Ectodermal cell (in vitro differentiated cells): ENCODE measurements at regions not wholly inside any gene's neighbourhood (a gene's known extent, or its start where the extent isn't known, plus 50 kb on each side); places are given as distances from the start of the nearest gene placed in this dataset.

ENCODE experiments used
- H3K27ac ChIP-seq: 2 replicates; pipeline ENCODE4 v1.7.0; 2013; ENCODE audit warnings: mild to moderate bottlenecking, low read depth, low read length; ENCODE audit not compliant: insufficient read depth, poor library complexity, severe bottlenecking
- H3K27me3 ChIP-seq: 2 replicates; pipeline ENCODE4 v1.7.0; 2013; ENCODE audit warnings: mild to moderate bottlenecking, low read length; ENCODE audit not compliant: insufficient read depth, control insufficient read depth, poor library complexity, severe bottlenecking
- H3K36me3 ChIP-seq: one replicate; pipeline ENCODE4 v1.7.0; 2013; ENCODE audit warnings: low read length; ENCODE audit not compliant: control insufficient read depth, insufficient read depth
- H3K4me1 ChIP-seq: one replicate; pipeline ENCODE4 v1.7.0; 2013; ENCODE audit warnings: low read length; ENCODE audit not compliant: control insufficient read depth, insufficient read depth
- H3K4me3 ChIP-seq: 2 replicates; pipeline ENCODE4 v1.7.0; 2013; ENCODE audit warnings: low read depth, low read length, control low read depth; ENCODE audit not compliant: insufficient read depth
- H3K9me3 ChIP-seq: 2 replicates; pipeline ENCODE4 v1.7.0; 2013; ENCODE audit warnings: mild to moderate bottlenecking, low read length, moderate library complexity; ENCODE audit not compliant: control insufficient read depth
- WGBS, 2 experiments: methylation state at CpG; one replicate each; pipeline ENCODE4 v1.1.7; 2013; ENCODE audit warnings: missing lambda C conversion rate in 2 of 2; 5-methylcytosine and 5-hydroxymethylcytosine counted together

DNA sequence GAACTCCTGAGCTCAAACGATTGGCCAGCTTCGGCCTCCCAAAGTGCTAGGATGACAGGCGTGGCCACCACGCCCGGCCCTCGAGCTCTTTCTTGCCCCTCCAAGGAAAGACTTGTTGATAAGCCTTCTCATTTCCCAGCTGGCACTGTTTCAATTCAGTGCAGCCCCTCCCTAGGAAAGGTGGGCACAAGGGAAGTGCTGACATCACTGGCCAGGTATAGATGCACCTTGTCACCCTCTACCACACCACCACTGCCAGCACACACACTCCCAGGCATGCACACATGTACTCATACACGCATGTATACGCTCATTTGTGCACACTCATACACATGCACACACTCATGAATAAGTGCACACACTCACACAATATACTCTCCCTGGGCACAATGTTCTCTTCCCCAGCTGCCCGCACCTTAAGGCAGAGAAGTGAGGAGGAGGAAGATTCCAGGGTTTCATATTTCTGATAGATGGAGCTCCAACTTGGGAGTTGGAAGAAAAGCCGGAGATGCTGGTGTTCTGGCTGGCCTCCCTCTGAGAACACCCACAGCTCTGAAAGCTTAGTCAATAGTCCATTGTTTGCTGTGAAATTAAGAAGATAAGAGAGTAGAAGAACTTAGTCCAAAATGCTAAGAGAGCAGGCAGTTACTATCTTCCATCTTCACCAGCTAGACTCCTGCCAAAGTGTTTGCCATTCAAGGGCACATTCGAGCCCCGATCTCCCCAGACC is 196.7 kb downstream of the FOXO1 start:
- WGBS, 2 experiments: 90 to 94% methylated on average over 12 of the region's 12 CpGs
- peaks cover 4% of the 10 kb centered on the region for H3K4me1 ChIP-seq
- no peak overlapping the region for H3K4me3 ChIP-seq
- no peaks in the 10 kb centered on the region for H3K27me3 ChIP-seq
- H3K36me3 ChIP-seq: no peaks in the 10 kb centered on the region
- H3K9me3 ChIP-seq: no peaks in the 10 kb centered on the region
- H3K27ac ChIP-seq: no peak overlapping the region

DNA sequence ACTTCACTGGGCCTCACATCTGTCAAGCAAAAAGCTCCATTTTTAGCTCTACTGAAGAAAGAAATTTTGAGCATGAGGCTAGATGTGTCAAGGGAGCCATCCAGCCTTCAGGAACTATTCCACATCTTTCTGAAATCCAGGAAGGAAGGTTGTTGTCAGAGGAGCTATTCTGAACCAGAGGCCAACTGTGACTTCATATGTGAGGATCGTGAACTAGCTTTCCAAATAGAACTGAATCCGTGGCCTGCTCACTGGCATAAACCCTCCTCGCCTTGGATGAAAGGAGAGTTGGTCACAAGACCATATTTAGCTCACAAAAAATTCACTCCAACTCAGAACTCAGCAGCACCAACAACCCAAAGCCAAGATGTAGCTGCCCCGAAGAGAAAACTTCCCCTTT is 195.8 kb downstream of the FOXO1 start:
- 91 to 92% methylated on average over 4 of the region's 4 CpGs for WGBS, 2 experiments

DNA sequence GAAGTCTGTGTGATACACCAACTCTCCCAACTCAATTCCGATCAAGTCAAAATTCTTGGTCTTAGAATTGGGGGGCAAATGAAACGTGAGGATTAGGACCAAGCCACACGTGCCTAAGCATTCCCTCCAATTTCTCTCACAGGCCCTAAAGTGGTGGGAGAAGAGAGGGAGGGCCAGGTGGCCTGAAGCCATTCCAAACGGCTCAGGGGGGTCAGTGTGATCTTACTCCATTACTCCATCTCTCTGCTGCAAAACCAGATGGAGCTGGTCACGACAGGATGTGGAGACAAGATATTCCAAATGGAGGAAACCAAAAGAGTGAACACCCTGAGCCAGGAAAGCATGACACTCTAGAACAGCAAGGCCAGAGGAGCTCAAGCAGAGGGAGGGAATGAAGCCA is 195.4 kb downstream of the FOXO1 start:
- H3K4me1 ChIP-seq: peaks cover 4% of the 10 kb centered on the region
- no peaks in the 10 kb centered on the region for H3K36me3 ChIP-seq
- H3K9me3 ChIP-seq: no peaks in the 10 kb centered on the region
- WGBS, 2 experiments: 95 to 100% methylated on average over 5 of the region's 5 CpGs
- H3K27me3 ChIP-seq: no peaks in the 10 kb centered on the region
- no peak overlapping the region for H3K4me3 ChIP-seq
- no peak overlapping the region for H3K27ac ChIP-seq

More for the DNA sequence above, 195.8 kb downstream of the FOXO1 start:
- no peak overlapping the region for H3K4me3 ChIP-seq
- no peaks in the 10 kb centered on the region for H3K36me3 ChIP-seq
- no peaks in the 10 kb centered on the region for H3K27me3 ChIP-seq
- H3K27ac ChIP-seq: no peak overlapping the region
- H3K4me1 ChIP-seq: peaks cover 4% of the 10 kb centered on the region
- no peaks in the 10 kb centered on the region for H3K9me3 ChIP-seq

DNA sequence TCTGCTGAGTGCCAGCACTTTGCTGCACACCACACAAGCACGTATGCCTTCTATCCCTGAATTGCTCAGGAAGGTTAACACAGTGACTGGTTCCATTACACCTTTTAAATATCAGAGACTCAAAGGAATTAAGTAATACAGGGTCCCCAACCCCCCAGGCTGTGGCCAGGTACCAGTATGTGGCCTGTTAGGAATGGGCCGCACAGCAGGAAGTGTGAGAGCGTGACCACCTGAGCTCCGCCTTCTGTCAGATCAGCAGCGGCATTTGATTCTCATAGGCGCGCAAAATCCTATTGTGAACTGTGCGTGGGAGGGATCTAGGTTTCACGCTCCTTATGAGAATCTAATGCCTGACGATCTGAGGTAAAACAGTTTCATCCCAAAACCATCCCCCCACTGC is 194.5 kb downstream of the FOXO1 start:
- no peak overlapping the region for H3K4me3 ChIP-seq
- WGBS, 2 experiments: 93 to 96% methylated on average over 10 of the region's 10 CpGs
- H3K27me3 ChIP-seq: no peaks in the 10 kb centered on the region
- H3K27ac ChIP-seq: no peak overlapping the region
- peaks cover 4% of the 10 kb centered on the region for H3K4me1 ChIP-seq
- H3K36me3 ChIP-seq: no peaks in the 10 kb centered on the region
- no peaks in the 10 kb centered on the region for H3K9me3 ChIP-seq

DNA sequence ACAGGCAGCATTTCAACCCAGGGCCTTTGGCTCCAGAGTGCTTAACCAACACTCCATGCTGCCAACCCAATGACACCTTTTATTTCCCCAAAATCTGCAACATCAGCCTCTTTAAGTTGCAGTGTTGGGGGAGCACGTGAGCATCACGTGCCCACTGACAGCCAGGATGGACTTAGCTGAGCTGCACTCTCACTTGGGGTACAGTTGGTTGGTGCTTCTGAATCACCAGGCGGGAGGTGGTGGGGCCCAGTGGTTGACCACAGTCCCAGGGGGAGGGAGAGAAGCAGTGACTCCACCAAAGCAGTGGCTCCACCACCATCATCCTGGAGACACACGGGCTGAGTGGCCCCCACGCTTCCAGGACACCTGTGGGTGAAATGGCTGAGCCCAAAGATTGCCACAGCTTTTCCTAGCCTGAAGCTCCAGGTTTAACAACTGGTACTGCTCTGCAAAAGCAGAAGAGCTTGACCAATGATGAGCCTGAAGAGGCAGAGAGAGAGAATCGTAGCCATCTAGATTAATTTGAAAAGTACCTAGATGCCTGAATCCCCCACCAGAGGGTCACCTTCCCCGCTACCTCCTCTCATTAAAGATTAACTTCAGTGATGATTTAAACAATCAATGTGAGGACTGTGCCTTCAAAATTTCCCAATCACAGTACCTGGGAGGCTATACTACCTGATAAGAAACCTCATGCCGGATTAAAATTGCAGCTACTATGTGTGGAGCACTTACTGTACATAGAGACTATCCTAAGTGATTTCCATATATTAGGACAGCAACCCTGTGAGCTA is 193.8 kb downstream of the FOXO1 start:
- no peaks in the 10 kb centered on the region for H3K36me3 ChIP-seq
- 80 to 84% methylated on average over 8 of the region's 8 CpGs for WGBS, 2 experiments
- H3K4me1 ChIP-seq: peaks cover 4% of the 10 kb centered on the region
- no peaks in the 10 kb centered on the region for H3K9me3 ChIP-seq
- H3K27ac ChIP-seq: no peak overlapping the region
- H3K4me3 ChIP-seq: no peak overlapping the region
- no peaks in the 10 kb centered on the region for H3K27me3 ChIP-seq

DNA sequence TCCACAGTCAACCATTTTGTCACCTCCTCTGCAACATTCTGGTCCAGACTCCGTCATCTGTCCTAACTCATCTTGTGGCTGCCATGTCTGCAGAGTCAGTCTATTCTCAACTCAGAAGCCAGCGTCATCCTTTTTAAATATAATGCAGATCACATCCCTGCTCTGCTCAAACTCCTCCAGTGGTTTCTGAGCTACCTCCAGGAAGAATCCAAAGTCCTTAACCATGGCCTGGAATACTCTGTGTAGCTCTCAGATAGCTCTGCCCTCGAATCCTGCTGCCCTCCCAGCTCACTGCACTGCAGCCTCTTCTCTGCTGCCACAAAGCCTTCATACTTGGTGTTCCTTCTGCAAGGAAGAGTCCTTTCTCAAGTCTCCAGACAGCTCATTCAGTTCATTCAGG is 190.8 kb downstream of the FOXO1 start:
- 89 to 93% methylated on average over 3 of the region's 3 CpGs for WGBS, 2 experiments

DNA sequence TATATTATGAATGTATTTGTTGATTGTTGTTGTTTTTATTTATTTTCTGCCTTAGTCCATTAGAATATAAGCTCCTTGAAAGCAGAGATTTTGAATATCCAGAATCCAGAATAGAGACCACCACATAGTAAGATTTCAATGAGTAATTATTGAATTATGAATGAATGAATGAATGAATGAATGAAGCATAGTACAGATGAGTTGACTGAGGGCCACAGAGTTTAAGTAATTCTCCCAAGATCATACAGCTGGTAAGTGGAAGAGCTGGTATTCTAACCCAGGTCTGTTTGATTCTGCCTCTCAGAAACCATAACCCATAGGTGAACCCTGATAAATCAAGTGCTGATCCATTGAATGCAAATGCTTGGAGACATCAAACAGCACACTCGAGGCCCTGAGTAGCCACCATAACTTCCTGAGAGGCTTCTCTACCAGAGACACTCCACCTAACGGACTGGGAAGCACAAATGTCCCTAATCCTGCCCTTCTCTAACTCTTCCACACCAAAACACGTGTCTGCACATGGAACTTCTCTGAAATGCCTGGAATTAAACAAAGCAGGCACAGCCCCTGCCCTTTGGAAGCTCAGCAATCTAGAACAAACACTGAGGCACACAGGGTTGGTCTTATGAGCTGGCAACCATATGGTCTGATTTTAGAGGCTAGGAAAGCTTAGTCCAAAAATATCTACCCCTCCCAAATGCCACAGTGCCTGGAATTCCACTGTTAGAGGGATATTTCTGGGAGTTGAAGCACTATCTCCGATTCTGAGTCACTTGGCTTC is 190.1 kb downstream of the FOXO1 start:
- 87 to 93% methylated on average over 4 of the region's 4 CpGs for WGBS, 2 experiments

More for the DNA sequence above, 190.8 kb downstream of the FOXO1 start:
- H3K9me3 ChIP-seq: no peaks in the 10 kb centered on the region
- no peak overlapping the region for H3K27ac ChIP-seq
- H3K27me3 ChIP-seq: no peaks in the 10 kb centered on the region
- H3K4me1 ChIP-seq: no peaks in the 10 kb centered on the region
- H3K36me3 ChIP-seq: no peaks in the 10 kb centered on the region
- no peak overlapping the region for H3K4me3 ChIP-seq

DNA sequence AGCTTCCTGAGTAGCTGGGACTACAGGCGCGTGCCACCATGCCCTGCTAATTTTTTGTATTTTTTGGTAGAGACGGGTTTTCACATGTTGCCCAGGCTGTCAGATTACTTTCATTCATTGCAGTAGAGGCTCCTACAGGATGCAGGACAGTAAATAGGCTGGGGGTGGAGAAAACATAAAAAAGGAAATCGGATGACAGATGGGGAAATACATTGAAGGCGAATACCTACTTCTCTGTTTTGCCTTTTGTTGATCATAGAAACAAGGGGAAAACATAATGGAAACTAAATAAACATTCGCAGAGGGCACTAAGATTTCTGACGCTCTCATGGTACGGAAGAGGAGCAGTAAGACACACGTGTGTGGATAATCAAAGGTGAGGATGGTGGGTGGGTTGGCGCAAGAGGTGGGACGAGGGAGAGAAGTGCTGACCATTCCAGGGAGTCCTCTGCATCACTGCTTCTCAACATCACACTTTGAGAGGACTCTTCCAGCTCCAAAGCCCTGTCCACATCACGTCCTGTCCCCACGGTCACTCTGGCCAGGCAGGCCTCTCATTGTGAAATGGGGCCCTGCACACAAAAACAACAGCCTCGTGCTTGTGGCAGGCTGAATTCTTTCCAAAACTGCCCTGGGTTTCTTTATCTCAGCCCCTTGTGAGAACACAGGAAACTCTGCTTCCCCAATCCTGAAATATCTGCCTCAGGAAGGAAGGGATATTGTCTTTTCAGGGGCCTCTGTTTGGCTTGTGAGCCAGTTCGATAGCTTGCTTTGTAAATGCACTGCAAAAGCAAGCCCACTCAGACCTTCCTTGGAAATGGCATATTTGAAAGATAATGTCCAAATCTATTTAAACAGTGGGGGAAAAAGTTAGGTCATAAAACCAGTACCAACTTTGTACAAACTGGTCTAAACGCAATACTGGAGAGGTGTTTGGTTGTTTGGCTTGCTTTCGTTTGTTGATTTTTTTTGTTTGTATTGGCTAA is 188.5 kb downstream of the FOXO1 start:
- H3K36me3 ChIP-seq: no peaks in the 10 kb centered on the region
- WGBS, 2 experiments: 79 to 86% methylated on average over 17 of the region's 17 CpGs
- no peak overlapping the region for H3K27ac ChIP-seq
- H3K27me3 ChIP-seq: no peaks in the 10 kb centered on the region
- no peaks in the 10 kb centered on the region for H3K4me1 ChIP-seq
- H3K4me3 ChIP-seq: no peak overlapping the region
- no peaks in the 10 kb centered on the region for H3K9me3 ChIP-seq

More for the DNA sequence above, 190.1 kb downstream of the FOXO1 start:
- no peaks in the 10 kb centered on the region for H3K4me1 ChIP-seq
- no peak overlapping the region for H3K27ac ChIP-seq
- H3K27me3 ChIP-seq: no peaks in the 10 kb centered on the region
- no peak overlapping the region for H3K4me3 ChIP-seq
- H3K9me3 ChIP-seq: no peaks in the 10 kb centered on the region
- no peaks in the 10 kb centered on the region for H3K36me3 ChIP-seq

DNA sequence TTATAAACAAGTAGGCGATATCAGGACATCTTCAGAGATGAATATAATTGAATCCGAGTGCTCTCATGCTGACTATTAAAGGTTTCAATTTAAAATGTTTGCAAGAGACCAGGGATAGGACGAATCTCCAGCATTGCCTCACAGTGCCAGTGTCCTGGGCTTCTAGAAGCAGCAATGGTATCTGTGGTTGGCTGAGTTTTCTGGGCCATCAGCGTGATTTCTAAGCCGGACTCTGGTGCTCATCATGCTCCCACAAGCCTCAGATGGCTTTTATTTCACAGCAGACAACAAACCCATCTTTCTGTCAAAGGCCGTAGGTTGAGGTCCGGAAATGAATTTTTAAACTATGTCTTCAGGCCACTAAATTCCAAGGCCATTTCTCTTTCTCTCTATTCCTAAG is 187.7 kb downstream of the FOXO1 start:
- Histone ChIP-seq H3K4me3 (no peak overlapping the region), H3K27me3 (no peaks in the 10 kb centered on the region), H3K9me3 (no peaks in the 10 kb centered on the region), H3K4me1 (no peaks in the 10 kb centered on the region), H3K36me3 (no peaks in the 10 kb centered on the region), H3K27ac (no peak overlapping the region)
- WGBS, 2 experiments: 91 to 94% methylated on average over 7 of the region's 7 CpGs
